Fibroblast of lung (primary cell): ENCODE measurements at regions not wholly inside any gene's neighbourhood (a gene's known extent, or its start where the extent isn't known, plus 50 kb on each side); places are given as distances from the start of the nearest gene placed in this dataset.

ENCODE experiments used
- CTCF ChIP-seq, 2 donors: IDR thresholded peaks in 1 of 2; conservative IDR thresholded peaks in 1 of 2; 1 replicate in 1 of 2; 2 replicates in 1 of 2; pipeline ENCODE4 v1.5.1; 2011 to 2012; ENCODE audit warnings: low read length in 2 of 2, control low read depth in 1 of 2, inconsistent platforms in 1 of 2, low read depth in 1 of 2, mild to moderate bottlenecking in 1 of 2
- EZH2 ChIP-seq: IDR thresholded peaks from 2 replicates; pipeline ENCODE4 v1.5.1; 2012; ENCODE audit warnings: low read length, control low read depth, mild to moderate bottlenecking; ENCODE audit errors: missing control alignments

- TF ChIP-seq CTCF (conservative IDR thresholded peaks at IDR 0.05 in 1 of 2, IDR thresholded peaks at IDR 0.05 in 1 of 2; ENCODE audit: low read depth in 1 of 2, low read length in 2 of 2) (no peak), EZH2 (no peak)
These were observed 163.8 kb downstream of the ETAA1 start for GRCh38 chr2:67560771-67561456.
